Stimulated activated CD4-positive, alpha-beta T cell treated with anti-CD3 and anti-CD28 coated beads, Interleukin-4, amount 100 ng/mL, for 24 hours (primary cell): ENCODE measurements at regions not wholly inside any gene's neighbourhood (a gene's known extent, or its start where the extent isn't known, plus 50 kb on each side); places are given as distances from the start of the nearest gene placed in this dataset.

Experiments
- DNase-seq: peaks from one replicate; pipeline ENCODE4 v3.0.0-alpha.2; 2020

DNA sequence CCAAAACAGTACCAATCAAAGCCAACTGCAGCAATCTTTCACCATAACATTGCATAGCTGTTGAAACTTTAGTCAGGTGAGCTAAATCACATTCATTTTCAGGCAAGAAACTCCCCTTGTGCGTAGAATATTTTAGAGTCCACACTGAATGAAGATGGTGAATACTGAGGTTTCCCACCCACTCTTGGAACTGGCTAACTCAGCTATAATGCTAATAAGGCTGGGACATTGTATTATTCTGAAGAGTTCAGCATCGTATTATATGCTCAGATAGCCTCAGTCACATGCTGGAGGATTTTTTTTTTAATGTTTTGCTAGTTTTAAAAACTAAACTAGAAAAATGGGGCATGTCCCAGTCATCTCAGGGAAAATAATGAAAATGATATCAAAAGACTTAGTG lies 352.3 kb upstream of the FMN2 start:
- DNase-seq, result no peak

DNA sequence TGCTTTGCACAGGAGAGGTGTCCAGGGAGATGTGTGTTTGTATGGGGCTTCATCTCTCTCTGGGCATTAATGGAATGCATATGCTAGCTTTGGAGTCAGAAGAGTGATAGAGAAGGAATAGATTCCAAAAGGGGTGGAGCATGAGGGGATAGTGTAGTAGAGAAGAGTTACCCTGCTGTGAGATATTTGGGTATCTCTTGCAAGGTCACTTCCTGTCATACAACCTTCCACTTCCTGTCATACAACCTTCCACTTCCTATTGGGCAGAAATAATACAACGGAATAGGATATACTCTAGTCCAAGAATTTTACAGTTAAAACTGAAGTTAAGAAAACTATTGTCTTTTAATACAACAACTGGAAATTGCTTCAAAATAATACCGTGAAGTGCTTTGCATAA lies 351.8 kb upstream of the FMN2 start:
- no peak for DNase-seq

DNA sequence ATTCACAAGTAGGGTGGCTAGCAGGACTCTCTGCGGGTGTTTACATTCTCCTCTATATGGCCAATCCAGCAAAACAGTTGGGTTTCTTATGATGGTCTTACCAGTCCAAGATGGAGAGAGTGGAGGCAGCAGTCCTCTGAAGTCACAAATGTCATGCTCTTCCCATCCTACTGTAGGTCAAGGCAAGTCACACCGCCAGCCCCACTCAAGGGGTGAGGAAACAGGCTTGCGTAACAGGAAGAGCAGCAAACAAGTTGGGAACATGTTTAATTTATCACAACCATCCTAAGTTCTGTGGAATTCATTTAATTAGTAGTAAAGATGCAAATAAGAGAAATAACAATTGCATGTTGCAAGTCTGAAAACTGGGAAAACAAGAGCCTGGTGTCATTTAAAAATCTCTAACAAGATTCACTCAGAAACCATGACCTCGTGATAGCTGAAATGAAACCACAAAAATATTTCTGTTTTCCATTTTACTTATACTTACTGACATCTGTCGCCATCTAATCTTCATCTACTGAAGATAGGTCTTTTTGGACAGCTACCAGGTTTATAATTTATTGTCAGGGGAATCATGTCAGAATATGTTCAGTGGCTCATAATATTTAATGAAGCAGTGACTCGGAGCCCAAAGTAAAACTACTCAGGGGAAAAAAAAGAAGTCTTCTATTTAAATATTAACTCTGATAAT lies 349.1 kb upstream of the FMN2 start:
- DNase-seq, result no peak

DNA sequence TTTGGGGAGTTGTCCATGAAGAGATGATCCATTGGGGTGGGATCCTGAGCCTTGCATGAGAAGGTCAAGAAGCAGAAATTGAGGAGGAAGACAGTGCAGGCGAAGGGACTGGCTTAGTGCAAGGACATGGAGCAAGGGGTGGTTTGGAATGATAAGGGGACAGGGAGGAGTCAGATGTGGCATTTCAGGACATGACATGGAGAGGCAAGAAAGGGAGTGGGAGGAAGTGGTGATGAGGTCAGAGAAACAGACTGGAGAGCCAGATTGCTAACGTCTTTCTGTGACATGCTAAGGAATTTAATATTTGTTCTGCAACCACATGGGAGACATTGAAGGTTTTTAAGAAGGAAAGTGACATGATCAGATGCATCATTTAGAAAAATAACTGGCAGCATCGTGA lies 346.8 kb upstream of the FMN2 start:
- no peak for DNase-seq

DNA sequence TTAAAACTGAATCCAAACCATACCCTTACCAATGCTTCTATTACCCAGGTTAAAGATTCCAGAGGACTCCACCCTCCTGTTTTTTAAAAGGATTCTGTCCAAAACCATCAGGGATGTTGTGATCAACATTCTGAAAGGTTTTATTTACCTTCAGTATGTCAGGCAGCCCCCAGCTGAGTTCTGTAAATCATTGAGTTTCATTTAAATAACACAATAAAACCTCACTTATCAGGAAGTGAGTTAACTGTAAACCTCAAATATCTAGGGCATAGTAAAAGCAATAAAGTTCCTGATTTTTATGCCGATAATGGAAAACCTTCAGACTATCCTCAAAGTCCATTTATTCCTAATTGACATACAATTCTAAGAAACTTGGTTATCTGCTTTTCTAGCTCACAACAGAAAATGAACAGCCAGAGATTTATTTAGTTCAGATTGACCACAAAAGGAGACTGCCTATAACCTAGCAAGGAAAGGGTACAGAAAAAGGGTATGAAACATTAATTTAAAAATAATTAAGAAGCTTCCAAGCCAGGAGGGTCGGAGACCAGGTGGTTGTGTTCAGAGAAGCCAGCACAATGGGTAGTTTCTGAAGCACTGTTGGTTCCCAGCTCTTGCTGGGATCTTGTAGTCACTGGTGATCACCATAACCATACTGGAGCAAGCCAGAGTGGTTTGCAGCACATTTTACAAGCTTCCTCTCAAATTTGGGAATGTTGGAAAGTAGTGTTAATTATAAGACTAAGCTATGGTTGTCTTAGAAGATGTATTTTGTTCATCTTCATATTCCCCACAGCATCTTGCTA lies 336.4 kb upstream of the FMN2 start:
- DNase-seq, result no peak

DNA sequence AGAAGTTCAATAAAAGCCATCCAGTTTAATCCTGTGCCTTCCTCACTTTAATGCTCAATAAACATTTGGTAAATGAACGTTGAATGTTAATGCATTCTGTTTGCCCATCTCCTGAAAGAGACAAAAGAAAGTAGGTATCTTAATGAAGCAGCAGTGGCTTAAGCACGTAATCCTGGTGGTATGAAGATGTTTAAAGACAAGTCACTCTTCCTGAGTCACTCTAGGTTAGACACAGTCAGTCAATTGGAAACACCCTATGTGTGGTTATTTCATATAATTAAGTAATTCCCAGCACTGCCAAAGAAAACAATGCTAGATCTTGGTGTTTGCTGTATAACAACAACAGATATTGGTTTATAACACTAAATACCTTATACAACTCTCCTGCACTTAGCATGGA lies 334.0 kb upstream of the FMN2 start:
- no peak for DNase-seq

DNA sequence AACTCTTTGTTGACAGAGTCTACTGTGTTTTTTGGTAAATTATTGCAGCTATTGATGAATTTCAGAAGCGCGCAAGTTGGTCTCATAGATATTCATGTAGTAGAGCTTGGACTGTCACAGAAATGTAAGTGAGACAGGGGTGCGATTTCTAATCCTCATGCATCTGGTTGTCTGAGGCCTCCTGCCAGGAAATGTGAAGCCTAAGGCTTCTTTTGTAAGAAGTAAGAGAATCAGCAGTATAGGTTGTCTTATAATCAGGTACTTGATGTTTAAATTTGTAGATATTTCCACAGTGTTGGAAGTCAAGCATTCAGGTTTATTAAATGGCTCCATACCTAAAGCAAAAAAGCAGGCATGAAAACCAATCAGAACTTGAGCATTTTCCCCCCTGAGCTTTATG lies 332.9 kb upstream of the FMN2 start:
- no peak for DNase-seq

DNA sequence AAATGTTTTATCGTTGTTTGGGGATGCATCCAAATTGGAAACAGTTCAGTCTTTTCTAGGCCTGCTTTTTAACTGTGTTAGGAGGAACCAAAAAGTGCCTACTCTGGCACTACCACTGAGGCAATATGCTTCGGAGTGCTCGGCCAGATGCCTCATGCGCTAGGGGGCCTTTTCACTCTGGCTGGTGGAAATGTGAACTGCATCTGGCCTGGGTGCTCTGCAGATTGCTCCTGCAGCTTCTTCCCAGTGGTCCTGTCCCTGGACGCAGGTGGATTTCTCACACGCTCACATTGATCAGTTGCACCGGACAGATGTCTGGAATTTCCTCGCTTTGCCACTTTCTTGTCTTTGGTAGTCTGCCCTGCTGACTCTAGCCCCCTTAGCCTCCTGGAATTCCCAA lies 330.2 kb upstream of the FMN2 start:
- DNase-seq, result no peak

DNA sequence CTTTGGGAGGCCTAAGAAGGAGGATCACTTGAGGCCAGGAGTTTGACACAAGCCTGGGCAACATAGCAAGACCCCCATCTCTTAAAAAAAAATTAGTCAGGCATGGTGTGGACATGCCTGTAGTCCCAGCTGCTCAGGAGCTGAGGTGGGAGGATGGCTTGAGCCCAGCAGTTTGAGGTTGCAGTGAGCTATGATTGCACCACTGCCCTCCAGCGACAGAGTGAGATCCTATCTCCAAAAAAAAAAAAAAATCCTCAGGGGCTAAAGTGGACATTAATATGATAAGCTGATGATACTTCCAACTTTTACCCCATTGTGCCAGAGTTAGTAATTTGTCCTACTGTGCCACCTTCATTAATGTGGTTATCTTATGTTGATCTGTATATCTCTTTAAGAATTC lies 327.8 kb upstream of the FMN2 start:
- no peak for DNase-seq

DNA sequence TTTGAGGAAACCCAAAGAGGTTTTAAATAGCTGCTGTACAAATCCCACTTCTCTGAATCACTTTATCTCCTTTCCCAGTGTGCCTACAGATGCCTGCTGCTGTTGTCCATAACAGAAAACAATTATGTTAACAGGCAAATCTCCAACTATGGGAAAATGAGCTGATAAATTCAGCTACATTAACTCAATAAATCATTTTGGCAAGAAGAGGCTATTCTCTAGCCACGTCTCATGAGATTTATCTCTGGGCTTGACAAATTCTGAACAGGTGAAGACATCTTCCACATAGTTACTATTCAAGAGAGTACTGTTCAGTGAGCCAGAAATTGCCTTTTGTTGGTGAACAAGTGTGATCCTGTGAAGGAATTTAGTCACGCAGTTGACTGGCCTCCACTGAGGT lies 327.1 kb upstream of the FMN2 start:
- no peak for DNase-seq

DNA sequence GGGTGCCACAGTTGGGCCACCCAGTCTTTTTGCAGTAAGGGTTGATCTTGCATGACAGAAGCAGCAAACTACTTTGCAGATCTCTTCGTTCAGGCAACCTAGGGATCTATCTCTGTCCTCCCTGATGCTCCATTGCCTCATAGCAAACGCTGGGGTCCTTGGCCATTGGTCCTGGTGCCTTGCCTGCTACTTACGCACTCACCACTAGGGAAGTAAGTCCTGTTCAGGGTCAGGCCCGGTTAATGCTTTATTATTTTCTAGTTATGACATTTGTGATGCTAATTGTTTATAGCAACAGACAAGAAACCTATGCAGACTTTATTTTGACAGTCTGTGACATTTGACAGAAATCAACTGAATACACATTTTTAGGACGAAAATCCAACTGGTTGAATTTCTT lies 326.5 kb upstream of the FMN2 start:
- DNase-seq, result no peak

DNA sequence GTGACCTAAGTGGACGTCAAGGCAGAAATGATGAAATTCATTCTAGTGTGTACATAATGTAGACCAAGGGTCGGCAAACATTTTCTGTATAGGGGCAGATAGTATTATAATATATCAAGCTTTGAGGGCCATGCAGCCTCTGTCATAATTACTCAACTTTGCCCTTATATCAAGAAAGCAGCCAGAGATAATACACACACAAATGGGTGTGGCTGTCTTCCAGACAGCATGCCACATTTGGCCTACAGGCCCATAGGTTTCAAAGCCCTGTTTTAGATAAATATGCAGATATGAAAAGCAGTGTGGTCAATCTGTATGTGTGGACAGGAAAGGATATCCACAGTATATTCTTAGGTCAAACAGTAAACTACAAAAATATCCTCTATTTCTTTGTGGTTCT lies 320.1 kb upstream of the FMN2 start:
- no peak for DNase-seq

DNA sequence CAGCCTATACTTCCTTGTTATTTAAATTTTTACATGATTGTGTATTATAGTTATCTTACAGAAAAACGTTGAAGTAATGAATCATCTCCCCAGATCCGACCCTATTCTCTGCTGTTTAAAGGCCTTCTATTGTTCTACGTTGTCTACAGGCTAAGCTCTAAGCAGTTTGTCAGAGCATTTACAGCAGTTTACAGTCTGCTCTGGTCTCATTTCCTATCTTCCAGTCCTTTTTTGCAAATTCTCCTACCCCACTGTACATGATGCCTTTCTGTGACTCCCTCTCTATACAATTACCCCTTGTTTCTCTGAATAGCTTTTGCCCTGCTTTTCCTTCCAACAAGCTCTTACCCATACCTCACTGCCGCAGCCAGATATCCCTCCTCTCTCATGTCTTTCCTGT lies 319.2 kb upstream of the FMN2 start:
- no peak for DNase-seq

DNA sequence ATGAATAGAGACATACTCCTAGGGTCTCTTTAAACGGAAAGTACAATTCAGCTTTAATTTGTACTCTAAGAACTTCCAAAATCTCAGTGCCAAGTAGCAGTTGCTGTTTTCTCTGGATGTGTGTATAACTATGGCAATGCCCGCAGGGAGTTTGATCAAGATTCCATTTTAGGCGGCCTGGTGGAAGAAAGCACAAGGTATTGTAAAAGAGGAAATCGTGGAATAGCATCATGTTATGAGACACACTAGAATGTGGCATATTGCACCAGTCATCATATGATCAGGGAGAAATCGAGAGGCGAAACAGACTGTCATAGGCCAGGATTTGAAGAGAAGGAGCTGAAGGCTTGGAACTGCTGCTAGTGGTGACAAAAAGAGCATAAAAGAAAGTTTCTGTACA lies 316.2 kb upstream of the FMN2 start:
- no peak for DNase-seq

DNA sequence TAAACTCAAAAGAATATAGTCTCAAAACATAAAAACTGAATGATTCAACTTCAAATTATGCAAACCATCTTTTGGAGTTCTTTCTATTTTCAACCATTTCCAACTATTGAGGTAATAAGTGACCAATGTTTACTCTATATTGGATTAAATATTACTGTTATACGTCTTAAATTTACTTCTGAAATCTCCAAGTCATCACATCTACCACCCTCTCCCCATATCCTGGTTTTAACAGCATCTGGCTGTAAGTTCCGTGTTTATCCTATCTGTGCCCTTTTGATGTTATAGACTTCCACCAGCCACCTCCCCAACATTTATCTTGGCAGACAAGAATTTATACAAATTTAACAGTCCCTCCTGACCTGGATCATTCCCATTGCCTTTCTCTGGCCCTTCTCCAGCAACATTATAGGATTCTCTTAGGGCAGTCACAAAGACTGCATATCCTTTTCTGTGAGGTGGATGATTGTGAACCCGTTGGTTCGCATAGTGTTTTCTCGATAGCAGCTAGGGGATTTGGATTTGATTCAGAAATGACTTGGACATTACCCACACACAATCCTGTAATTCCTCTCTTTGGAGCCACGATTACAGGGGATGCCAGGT lies 313.4 kb upstream of the FMN2 start:
- DNase-seq, result no peak

DNA sequence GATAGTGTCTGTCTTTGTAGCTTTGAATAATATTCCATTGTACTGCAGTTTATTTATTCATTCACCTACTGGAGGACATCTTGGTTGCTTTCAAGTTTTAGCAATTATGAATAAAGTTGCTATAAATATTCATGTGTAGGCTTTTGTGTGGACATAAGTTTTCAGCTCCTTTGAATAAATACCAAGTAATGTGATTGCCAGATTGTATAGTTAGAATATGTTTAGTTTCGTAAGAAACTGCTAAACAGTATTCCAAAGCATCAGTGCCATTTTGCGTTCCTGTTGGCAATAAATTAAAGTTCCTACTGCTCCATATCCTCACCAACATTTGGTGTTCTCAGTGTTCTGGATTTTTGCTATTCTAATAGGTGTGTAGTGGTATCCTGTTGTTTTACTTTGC lies 311.7 kb upstream of the FMN2 start:
- DNase-seq, result no peak

DNA sequence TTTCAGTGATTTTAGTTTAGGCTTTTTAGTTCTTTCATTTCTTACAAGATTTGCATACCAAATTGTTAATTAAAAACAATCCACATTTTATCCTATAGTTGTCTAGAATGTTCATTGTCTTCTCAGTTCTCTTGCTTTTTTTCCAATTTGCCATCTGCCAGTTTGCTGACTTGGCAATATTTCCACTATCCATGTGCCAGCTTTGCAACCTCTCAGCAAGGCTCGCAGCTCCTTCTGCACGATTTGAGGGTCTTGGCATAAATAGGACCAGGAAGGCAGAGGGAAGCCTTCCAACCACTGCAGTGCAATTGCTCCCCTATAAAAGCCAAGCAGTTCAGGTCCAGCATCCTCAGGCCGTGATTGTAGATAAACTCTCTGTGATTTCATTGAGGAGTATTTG lies 306.8 kb upstream of the FMN2 start:
- DNase-seq, result no peak

DNA sequence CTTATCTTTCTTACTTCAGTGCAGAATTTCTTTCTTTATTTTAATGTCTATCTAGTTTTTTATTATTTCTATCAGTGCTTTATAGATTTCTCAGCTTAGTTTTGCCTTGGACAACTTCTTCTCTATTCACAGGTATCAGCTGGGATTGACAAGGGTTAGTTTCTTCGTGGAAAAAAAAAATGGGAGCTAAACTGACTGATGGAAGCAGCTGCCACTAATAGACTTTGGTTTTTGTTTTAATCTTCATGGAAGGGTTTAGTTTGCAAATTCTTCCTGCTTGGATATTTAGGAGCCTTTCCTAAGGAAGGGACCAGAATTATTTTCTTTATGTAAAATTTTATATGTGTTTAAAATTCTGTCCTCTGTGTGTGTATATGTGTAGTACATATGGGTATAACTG lies 306.1 kb upstream of the FMN2 start:
- DNase-seq, result no peak

DNA sequence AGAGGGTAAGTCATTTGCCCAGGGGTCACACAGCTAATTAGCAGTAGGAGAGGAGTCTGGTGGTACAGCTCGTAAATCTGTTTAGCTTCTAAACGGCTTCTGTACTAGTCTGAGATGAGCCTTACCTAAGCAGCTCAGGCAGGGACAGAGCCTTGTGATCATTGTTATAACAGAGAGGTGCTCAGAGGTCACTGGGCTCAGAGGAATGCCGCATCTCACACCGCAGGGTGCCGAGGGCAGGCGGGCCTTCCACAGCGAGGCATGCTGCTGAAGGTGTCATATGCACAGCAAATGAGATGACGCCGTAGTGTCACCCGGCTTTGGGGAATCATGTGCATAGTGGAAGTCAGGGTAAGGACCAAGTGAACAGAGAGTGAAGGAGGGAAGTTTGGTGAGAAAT lies 305.2 kb upstream of the FMN2 start:
- DNase-seq, result no peak

DNA sequence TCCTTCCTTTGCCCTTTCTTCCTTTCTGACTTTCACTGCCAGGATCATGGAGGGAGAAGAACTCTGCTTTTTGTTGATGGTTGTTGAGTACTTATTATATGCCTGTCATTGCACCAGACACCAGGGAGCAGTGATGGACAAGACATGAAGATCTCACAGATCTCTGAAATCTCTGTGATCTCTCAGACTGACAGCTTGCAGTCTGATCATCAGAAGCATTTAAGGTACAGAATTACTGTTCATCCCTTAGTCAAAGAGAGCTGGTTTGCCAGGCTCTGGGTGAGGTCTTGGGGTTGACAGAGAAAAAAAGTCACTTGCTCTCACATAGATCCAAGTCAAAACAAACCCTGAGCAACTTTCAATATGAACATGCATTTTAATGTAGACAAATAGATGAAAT lies 299.5 kb upstream of the FMN2 start:
- DNase-seq, result no peak

DNA sequence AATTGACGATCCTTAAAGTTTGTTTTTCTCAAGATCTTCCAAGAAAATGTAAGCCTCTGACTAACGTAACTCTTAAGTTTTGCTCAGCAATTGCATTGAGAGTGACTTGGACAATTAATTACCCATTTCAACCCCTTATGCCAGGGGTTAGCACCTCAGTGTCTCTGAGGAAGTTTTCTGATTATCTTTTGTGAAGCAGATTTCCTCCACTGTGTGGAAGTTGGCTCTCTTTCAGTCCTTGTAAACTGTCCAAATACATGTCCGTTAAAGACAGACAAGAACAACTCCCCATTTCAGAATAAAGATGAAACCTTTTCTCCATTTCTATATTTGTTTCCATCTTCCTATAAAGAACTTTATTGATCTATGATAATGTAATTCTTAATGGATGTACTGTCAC lies 296.4 kb upstream of the FMN2 start:
- DNase-seq, result no peak

DNA sequence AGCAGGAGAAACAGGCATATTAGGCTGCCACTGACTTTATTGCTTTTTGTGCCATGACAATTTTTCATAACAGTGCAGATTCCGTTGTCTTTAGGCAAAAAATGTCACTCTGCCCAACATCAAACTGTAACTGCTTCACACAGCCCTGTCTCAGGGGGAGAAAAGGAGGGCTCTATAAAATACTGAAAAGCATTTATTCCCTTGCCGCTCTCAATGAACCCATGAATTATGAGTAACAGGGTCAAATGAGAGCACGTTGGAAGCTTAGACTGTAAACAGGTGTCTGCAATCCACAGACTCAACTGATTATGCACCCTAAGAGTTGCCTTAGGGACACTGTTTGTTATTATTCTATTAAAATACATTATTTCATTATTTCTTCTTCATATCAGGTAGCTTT lies 292.1 kb upstream of the FMN2 start:
- DNase-seq, result no peak

DNA sequence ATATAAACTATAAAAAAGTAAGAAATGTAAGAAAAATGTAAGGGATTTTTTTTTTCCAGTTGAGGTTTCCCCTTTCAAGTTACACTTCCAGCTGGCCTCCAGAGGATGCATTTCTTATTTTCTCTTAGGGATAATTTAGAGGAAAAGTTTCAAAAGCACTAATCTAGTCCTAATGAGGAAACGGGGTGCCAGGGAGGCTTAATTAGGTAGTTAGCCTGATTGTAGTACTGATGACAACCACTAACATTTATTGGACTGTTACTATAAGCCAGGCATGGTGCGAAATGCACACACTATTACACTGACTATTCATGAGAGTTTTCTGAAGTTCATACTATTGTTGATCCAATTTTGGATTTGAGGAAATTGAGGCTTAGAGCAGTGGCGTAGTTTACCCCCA lies 290.8 kb upstream of the FMN2 start:
- DNase-seq, result no peak

DNA sequence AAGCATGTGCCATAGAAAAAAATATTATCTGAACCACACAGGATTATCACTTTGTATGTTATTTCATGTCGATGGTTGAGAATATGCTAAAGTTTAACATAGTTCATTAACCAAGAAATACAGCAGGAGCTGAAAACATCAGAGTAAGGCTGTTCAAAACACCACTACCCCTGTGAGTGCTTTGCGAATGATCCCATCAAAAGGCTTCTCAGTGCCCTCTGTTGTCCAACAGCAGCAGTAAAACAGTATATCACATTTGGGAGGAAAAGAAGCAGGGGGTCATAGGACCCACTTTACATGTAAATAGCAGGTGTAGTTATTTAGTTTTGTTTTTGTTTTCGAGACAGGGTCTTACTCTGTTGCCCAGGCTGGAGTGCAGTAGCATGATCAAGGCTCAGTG lies 289.4 kb upstream of the FMN2 start:
- DNase-seq, result no peak

DNA sequence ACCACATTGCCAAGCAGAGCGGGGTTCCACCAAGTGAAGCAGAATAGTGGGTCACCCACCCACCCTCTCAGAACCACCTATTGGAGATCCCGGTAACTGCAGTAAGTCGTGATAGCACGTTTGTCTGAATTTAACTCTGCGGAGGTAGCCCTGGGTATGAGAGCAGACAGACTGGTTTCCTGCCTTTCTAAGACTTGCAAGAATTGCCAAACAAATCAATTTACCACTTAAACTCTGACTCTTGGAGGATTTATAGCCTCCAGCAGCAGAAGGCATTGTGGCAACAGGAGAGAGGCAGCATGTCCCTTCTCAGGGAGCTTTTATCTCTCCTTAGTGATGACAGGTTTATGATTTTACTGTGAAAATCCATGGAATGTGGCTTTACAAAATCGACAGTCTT lies 287.9 kb upstream of the FMN2 start:
- DNase-seq, result no peak
